NCI-H345 treated with DMSO at 0.1 percent for 48 hours (cell line): ENCODE measurements at regions not wholly inside any gene's neighbourhood (a gene's known extent, or its start where the extent isn't known, plus 50 kb on each side); places are given as distances from the start of the nearest gene placed in this dataset.

Experiments
- DNase-seq: peaks from one replicate; lab custom pipeline; 2025; ENCODE audit not compliant: unreplicated experiment; lab: John Stamatoyannopoulos, UW

- DNase-seq = no peak
Measured at GRCh38 chr14:101224356-101225156, 321.0 kb upstream of the RTL1 start.

- DNase-seq = no peak
Measured at GRCh38 chr14:101225157-101226152, 321.9 kb upstream of the RTL1 start.

GRCh38 chr14:101226265-101226602, 322.7 kb upstream of the RTL1 start:
- DNase-seq = no peak

DNA sequence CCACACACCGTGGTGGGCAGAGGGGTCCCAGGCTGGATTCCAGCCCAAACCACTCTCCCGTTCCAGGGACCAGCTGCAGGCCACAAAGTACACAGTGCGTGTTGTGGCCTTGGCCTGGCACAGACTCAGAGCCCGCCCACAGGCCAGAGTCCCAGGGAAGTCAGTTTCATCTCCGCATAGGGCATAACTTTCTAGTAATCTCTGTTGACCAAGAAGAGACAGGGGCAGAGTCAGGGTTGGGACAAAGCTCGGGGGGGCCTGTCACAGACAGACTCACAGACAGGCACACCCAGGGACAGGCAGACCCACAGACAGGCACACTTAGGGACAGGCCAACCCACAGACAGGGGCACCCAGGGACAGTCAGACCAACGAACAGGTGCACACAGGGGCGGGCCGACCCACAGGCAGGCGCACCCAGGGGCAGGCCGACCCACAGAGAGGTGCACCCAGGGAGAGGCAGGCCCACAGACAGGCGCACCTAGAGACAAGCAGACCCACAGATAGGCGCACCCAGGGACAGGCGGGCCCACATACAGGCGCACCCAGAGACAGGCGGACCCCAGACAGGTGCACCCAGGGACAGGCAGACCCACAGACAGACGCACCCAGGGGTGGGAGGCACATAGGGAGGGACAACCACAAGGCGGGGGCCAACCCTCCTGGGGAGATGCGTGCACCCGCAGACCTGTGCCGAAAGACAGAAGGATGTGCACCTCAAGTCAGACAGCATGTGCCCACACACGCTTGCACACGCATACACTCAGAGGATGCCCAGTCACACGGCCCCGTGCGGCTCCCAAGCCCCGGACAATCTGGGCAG, 323.3 kb upstream of the RTL1 start:
- DNase-seq = no peak

GRCh38 chr14:101227611-101228594, 324.4 kb upstream of the RTL1 start:
- DNase-seq = no peak

DNA sequence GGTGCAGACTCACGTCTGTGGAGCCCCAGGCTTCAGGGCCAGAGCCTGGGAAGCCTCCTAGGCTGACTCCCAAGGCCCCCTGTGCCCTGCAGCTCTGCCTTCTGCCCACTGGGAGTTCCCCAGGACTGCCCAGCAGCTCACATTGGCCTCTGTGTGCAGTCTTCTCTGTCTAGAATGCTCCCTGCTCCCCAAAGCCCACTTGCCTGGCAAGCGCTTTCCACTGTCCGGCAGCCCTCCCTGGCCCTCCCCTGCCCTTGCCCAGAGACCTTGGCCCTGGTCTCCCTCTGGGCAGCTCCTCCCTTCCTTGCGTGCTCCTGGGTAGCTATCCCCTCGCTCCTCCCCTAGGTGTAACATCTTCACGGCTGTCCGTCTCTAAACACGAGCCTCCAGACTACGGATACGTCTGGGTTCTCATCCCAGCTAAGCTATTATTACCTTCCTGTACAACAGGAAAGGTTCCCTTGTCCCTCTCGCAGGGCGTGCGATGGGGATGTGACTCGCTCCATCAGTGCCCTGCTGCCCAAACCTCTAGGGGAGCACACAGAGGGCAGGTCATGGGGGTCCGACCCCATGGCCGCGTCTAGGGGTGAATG, 325.5 kb upstream of the RTL1 start:
- DNase-seq = no peak

DNA sequence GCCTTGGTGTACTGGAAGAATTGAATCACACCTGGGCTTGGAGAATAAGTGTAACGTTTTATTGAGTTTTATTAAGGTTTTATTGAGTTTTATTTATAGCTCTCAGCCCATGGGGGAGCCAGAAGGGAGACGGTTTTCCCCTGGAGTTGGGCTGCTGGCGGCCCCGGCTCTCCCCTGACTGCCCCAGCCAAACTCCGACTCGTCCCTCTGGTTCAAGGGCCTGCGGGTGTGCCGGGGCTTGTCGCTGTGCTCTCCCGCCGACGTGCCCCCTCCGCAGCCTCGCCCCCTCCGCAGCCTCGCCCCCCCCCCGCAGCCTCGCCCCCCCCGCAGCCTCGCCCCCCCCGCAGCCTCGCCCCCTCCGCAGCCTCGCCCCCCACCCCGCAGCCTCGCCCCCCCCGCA, 326.1 kb upstream of the RTL1 start:
- no peak for DNase-seq

DNA sequence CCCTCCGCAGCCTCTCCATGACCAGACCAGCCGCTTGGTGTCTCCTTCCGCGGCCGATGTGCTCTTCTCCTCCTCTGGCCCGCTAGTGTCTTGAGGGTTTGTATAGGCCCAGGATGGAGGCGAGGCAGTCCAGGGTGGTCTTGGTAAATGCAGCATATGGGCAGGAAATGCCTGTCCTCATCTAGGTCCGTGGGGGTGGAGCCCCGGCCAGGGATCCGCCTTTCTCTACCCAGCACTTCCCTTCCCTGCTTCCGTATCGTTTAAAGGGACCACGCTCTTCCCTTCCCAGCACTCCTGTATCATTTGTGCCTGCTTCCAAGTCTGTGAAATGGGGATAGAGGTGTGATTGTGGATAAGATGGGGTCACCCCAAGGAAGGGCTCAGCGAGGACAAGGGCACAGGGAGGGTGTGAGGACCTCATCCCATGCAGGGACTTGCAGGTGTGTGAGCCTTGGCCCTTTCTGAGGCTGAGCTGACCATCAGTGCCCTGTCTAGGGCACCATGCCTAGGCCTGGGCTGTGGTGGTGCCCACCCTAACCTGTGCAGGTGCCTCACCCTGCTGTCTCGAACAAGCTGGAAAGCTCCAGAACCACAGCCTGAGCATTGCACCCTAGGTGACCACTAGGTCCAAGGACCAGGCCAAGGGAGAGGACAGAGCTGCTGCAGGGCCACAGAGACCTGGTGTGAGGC, 326.8 kb upstream of the RTL1 start:
- no peak for DNase-seq

DNA sequence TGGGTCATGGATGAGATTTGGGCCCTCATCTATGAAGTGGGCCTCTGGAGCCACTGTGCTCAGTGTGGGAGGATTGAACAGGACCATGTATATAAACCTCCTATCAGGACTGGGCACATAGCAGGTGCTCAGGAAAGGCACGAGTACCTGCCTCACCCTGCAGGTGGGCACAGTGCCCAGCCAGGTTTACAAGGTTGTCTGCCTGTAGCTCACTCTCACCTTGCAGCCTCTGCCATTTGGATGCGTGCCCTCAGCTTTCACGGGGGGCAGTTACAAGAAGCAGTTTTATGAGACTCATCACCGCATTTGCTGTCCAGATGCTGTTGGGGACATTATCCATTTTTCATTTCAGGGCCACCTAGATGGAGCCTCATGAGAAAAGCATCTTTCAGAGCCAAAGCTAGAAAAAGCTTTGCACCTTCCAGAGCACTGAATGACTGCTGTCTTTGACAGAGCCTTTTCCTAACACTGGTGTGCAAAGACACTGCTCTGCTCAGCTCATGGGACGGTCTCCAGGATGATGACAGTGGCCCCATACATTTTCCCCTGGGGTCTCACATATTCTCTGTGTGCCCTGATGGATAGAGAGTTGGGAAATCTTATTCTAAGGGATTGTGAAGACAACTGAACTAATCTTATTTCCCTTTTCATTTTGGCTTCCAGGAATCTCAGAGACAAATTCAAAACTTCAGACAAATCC, 327.5 kb upstream of the RTL1 start:
- DNase-seq = no peak

DNA sequence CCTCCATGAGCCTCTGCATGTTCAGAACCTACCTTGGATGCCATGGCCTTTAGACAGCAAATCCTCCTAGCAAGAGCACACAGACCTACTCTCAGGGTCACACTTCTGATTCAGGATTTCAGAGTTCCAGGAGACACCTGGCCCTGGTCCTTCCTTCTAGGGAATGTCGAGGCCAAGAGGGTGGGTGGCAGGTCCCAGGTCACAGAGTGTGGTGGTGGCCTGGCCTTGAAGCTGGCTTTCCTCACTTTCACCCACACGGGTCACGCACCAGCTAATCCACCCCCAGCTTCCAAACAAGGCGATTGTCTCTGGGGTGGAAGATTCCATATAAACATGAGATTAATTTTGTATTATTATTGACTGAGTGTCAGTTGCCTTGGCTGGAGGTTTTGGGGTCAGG, 328.3 kb upstream of the RTL1 start:
- DNase-seq = no peak

- DNase-seq = no peak
Measured at GRCh38 chr14:101232340-101233020, 328.8 kb upstream of the DIO3 start.

- DNase-seq = no peak
Measured at GRCh38 chr14:101233021-101233366, 328.3 kb upstream of the DIO3 start.

DNA sequence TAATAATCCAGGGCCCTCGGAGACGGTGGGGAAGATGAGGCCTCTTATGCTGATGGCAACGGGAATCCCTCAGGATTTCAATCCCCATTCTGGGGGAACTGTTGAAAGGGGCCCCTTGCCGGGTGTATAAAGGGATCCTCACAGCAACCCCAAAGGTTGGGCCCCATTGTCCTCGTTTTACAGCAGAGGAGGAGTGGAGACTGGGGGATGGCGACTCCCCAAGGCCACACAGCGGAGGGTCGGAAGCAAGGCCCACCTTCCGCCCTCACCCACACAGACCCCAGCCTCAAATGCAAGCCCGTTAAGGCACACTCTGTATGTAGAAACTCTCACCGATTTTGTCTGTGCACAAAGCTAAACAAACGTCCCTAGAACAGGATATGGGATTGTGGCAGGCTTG, 327.9 kb upstream of the DIO3 start:
- DNase-seq = no peak

DNA sequence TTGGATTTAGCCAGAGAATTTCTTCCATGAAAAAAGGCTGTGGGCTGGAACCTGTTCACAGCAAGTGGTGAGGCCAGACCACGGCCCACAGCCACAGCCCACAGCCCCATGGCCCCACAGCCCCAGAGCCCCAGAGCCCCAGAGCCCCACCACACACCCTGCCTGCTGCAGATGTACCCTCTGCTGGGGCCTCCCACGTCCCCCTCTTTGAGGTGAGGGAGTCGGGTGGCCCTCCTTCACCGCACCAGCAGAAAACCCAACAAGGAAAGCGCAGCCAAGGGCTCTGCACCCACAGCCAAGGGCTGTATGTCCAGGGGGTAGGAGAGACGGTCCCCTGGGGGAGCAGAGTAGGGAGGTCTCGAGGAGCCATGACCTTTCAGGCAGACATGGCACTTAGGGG, 327.5 kb upstream of the DIO3 start:
- DNase-seq = no peak

DNA sequence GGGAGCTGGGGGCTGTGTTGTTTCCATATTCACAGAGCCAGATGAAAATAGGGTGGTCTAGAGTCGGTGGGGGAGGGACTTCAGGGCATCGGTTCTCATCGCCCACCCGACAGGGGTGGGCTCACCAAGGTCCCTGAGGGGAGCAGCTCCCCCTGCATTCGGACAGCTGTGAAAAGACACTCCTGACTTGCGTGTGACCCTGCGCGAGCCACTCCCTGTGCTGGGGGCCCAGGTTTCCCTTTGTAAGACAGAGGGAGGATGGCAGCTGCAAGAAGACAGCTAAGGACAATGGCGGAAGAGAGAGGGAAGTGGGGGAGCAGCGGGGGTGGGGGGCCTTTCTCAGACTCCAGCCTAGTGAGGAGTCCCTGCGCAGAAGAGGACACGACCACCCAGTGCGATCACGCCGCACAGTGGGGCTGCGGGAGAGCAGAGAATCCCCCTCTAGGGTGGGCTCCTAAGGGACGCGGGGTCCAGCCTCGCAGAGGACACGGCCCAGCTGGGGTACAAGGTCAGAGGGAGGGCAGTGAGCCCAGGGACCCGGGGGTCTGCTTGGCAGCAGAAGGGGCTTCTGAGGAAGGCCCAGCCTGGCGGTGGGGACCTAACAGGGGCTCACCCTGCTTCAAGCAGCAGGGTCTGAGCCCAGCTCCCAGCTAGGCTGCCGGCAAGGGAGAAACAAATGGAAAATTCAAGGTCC, 326.9 kb upstream of the DIO3 start:
- no peak for DNase-seq

DNA sequence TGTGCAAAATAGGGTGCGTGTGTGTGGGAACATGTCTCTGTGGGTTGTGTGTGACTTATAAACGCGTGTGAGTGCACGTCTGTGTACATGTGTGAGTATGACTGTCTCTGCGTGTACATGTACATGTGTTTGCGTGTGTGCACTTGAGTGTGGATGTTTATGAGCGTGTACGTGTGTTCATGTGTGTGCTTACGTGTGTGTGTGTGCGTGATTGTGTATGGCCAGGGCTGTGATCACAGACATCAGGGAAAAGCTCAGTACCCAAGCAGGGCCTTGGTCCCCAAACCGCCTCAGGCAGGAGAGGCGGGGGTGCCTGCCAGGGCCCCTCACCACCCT, 326.3 kb upstream of the DIO3 start:
- DNase-seq = no peak

DNA sequence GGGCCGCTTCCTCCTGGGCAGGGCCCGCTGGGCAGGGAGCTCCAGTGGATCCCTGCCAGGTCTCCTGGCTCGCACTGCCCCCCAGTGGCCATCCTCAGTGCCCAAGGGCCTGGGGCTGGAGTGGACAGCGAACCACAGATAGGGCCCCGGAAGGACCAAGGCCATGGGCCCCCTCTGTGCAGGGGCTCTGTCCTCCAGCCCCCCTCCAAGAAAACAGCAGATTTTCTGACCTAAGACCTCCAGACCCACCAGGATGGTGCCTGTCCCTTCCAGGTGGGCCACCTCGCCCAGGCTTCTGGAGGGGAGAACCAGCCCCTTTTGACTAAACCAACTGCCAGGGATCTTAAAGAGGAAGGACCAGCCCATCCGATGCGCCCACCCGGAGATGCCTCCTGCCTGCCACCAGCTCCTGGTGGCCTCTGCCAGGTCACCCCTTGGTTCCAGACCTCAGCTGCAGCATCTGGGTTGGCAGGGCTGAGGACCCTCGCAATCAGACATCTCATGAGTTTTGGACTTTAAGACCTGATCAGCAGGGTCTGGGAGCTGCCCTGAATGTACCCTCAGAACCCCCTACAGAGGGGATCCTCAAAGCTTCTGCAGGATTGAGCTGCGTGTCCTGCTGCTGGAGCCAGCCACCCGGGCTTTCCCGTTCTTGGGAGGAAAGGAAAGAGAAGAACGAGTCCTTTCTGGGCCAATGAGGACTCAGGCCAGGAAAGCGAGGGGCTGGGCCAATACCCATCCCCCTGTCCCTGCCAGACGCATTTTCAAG, 325.8 kb upstream of the DIO3 start:
- peak; percentile 30 for DNase-seq
